Esophagus muscularis mucosa (tissue), 4 donors: ENCODE measurements at regions not wholly inside any gene's neighbourhood (a gene's known extent, or its start where the extent isn't known, plus 50 kb on each side); places are given as distances from the start of the nearest gene placed in this dataset.

Experiments
- EP300 ChIP-seq: sonication (generic); formaldehyde crosslinking; IDR thresholded peaks from one replicate; pipeline ENCODE4 v1.6.1; 2017; ENCODE audit warnings: antibody characterized with exemption
- POLR2A ChIP-seq: fragments of 450-650 bp; IDR thresholded peaks from one replicate; pipeline ENCODE4 v1.6.1; 2017; ENCODE audit warnings: antibody characterized with exemption, moderate library complexity, mild to moderate bottlenecking, low read depth
- POLR2AphosphoS5 ChIP-seq, 2 donors: sonication (generic); formaldehyde crosslinking; IDR thresholded peaks; one replicate each; pipeline ENCODE4 v1.6.1; 2017; ENCODE audit warnings: antibody characterized with exemption in 2 of 2
- TF ChIP-seq, protein P1 (sequence below), 3 experiments: fragments of 200-600 bp in 2 of 3; fragments of 450-650 bp in 1 of 3; sonication (generic) in 2 of 3; IDR thresholded peaks; one replicate each; pipeline ENCODE4 v1.5.1; 2017 to 2019; ENCODE audit warnings: antibody characterized with exemption in 3 of 3, mild to moderate bottlenecking in 2 of 3, moderate library complexity in 1 of 3

- TF ChIP-seq POLR2A (no peak), POLR2AphosphoS5 (IDR thresholded peaks at IDR 0.05) (no peak), EP300 (no peak)
- TF ChIP-seq, protein P1, sequence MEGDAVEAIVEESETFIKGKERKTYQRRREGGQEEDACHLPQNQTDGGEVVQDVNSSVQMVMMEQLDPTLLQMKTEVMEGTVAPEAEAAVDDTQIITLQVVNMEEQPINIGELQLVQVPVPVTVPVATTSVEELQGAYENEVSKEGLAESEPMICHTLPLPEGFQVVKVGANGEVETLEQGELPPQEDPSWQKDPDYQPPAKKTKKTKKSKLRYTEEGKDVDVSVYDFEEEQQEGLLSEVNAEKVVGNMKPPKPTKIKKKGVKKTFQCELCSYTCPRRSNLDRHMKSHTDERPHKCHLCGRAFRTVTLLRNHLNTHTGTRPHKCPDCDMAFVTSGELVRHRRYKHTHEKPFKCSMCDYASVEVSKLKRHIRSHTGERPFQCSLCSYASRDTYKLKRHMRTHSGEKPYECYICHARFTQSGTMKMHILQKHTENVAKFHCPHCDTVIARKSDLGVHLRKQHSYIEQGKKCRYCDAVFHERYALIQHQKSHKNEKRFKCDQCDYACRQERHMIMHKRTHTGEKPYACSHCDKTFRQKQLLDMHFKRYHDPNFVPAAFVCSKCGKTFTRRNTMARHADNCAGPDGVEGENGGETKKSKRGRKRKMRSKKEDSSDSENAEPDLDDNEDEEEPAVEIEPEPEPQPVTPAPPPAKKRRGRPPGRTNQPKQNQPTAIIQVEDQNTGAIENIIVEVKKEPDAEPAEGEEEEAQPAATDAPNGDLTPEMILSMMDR (IDR thresholded peaks at IDR 0.05), result no peak
Observed at GRCh38 chr9:119689879-119690278, 320.6 kb upstream of the BRINP1 start.
